ENCODE measurements at regions not wholly inside any gene's neighbourhood (a gene's known extent, or its start where the extent isn't known, plus 50 kb on each side); places are given as distances from the start of the nearest gene placed in this dataset.

GRCh38 chr12:132395908-132396305 is 66.5 kb upstream of the GALNT9 start:
- Histone ChIP-seq H3K9me3 (ENCODE audit: low read depth) (no peaks in the 10 kb centered on the region), H3K27me3 (peaks cover 39% of the 10 kb centered on the region), H2AFZ (no peak overlapping the region), H3K36me3 (replicated peaks; ENCODE audit: insufficient read depth, low read depth) (no peaks in the 10 kb centered on the region), H3K79me2 (no peaks in the 10 kb centered on the region), H3K27ac (no peak overlapping the region), H3K4me3 (no peak overlapping the region), H3K4me1 (ENCODE audit: insufficient read depth) (peaks cover 10% of the 10 kb centered on the region), H4K20me1 (ENCODE audit: insufficient read depth, poor library complexity, severe bottlenecking) (no peaks in the 10 kb centered on the region), H3K4me2 (no peak overlapping the region), H3K9me2 (replicated peaks; ENCODE audit: insufficient read depth) (no peaks in the 10 kb centered on the region)
- no peak for TF ChIP-seq CTCF (IDR thresholded peaks at IDR 0.05; ENCODE audit: poor library complexity)
- TF ChIP-seq EZH2phosphoT487 (IDR thresholded peaks at IDR 0.05; ENCODE audit: low read depth, severe bottlenecking, unreplicated experiment), result no peak
- TF ChIP-seq EZH2 (IDR thresholded peaks at IDR 0.05; ENCODE audit: borderline replicate concordance), result no peak
- WGBS (ENCODE audit: low lambda C conversion rate, missing lambda C conversion rate), result 90% methylated on average over 22 of the region's 24 CpGs
- DNase-seq (ENCODE audit: low spot score), result no peak

- H3K4me2 ChIP-seq, result no peak overlapping the region
- H2AFZ ChIP-seq, result no peak overlapping the region
- 89% methylated on average over 28 of the region's 28 CpGs for WGBS (ENCODE audit: low lambda C conversion rate, missing lambda C conversion rate)
- peaks cover 41% of the 10 kb centered on the region for H3K27me3 ChIP-seq
- no peak overlapping the region for H3K4me3 ChIP-seq
- TF ChIP-seq EZH2phosphoT487 (IDR thresholded peaks at IDR 0.05; ENCODE audit: low read depth, severe bottlenecking, unreplicated experiment) (no peak), CTCF (IDR thresholded peaks at IDR 0.05; ENCODE audit: poor library complexity) (no peak), EZH2 (IDR thresholded peaks at IDR 0.05; ENCODE audit: borderline replicate concordance) (no peak)
- H3K9me3 ChIP-seq (ENCODE audit: low read depth), result no peaks in the 10 kb centered on the region
- H3K36me3 ChIP-seq (replicated peaks; ENCODE audit: insufficient read depth, low read depth), result no peaks in the 10 kb centered on the region
- H4K20me1 ChIP-seq (ENCODE audit: insufficient read depth, poor library complexity, severe bottlenecking), result no peaks in the 10 kb centered on the region
- peaks cover 6% of the 10 kb centered on the region for H3K4me1 ChIP-seq (ENCODE audit: insufficient read depth)
- no peak for DNase-seq (ENCODE audit: low spot score)
- H3K9me2 ChIP-seq (replicated peaks; ENCODE audit: insufficient read depth), result no peaks in the 10 kb centered on the region
- H3K79me2 ChIP-seq, result no peaks in the 10 kb centered on the region
- H3K27ac ChIP-seq, result no peak overlapping the region
Measured at GRCh38 chr12:132395192-132395907, 66.0 kb upstream of the GALNT9 start.

GRCh38 chr12:132393991-132394949 is 64.9 kb upstream of the GALNT9 start:
- Histone ChIP-seq H3K27me3 (peaks cover 37% of the 10 kb centered on the region), H3K9me3 (ENCODE audit: low read depth) (no peaks in the 10 kb centered on the region), H3K79me2 (no peaks in the 10 kb centered on the region), H3K4me3 (no peak overlapping the region), H2AFZ (no peak overlapping the region), H3K36me3 (replicated peaks; ENCODE audit: insufficient read depth, low read depth) (no peaks in the 10 kb centered on the region), H3K4me2 (no peak overlapping the region), H4K20me1 (ENCODE audit: insufficient read depth, poor library complexity, severe bottlenecking) (no peaks in the 10 kb centered on the region), H3K27ac (no peak overlapping the region), H3K4me1 (ENCODE audit: insufficient read depth) (peaks cover 6% of the 10 kb centered on the region), H3K9me2 (replicated peaks; ENCODE audit: insufficient read depth) (no peaks in the 10 kb centered on the region)
- no peak for TF ChIP-seq EZH2phosphoT487 (IDR thresholded peaks at IDR 0.05; ENCODE audit: low read depth, severe bottlenecking, unreplicated experiment)
- TF ChIP-seq CTCF (IDR thresholded peaks at IDR 0.05; ENCODE audit: poor library complexity), result no peak
- 91% methylated on average over 35 of the region's 36 CpGs for WGBS (ENCODE audit: low lambda C conversion rate, missing lambda C conversion rate)
- no peak for DNase-seq (ENCODE audit: low spot score)

Measured in hepatocyte (in vitro differentiated cells).